Vagina (tissue), 2 donors: ENCODE measurements at regions not wholly inside any gene's neighbourhood (a gene's known extent, or its start where the extent isn't known, plus 50 kb on each side); places are given as distances from the start of the nearest gene placed in this dataset.

Source experiments
- CTCF ChIP-seq, 3 experiments: fragments of 450-650 bp in 2 of 3; fragments of 200-600 bp in 1 of 3; sonication (generic) in 1 of 3; IDR thresholded peaks; one replicate each; pipeline ENCODE4 v1.5.1; 2017 to 2019; ENCODE audit warnings: antibody characterized with exemption in 3 of 3, mild to moderate bottlenecking in 2 of 3, moderate library complexity in 2 of 3
- POLR2A ChIP-seq, 2 donors: fragments of 450-650 bp; IDR thresholded peaks; one replicate each; pipeline ENCODE4 v1.6.1; 2017; ENCODE audit warnings: antibody characterized with exemption in 2 of 2, mild to moderate bottlenecking in 2 of 2, moderate library complexity in 2 of 2
- POLR2AphosphoS5 ChIP-seq, 2 donors: sonication (generic); formaldehyde crosslinking; IDR thresholded peaks; one replicate each; pipeline ENCODE4 v1.9.0; 2017; ENCODE audit warnings: antibody characterized with exemption in 2 of 2, mild to moderate bottlenecking in 2 of 2, low read depth in 1 of 2; ENCODE audit not compliant: insufficient read depth in 1 of 2

- TF ChIP-seq CTCF (IDR thresholded peaks at IDR 0.05), result no peak
- TF ChIP-seq POLR2AphosphoS5 (IDR thresholded peaks at IDR 0.05; ENCODE audit: insufficient read depth in 1 of 2, low read depth in 1 of 2), result no peak
- TF ChIP-seq POLR2A (IDR thresholded peaks at IDR 0.05), result no peak
These were observed 617.5 kb upstream of the GRIN3A start for GRCh38 chr9:102355982-102356381.
